GM11168 (cell line): ENCODE measurements at regions not wholly inside any gene's neighbourhood (a gene's known extent, or its start where the extent isn't known, plus 50 kb on each side); places are given as distances from the start of the nearest gene placed in this dataset.

Experiments used
- in situ Hi-C: fragments of 300-500 bp; cut with MboI; formaldehyde crosslinking; loops from one replicate; pipeline ENCODE4 v1.12.0; 2022; ENCODE audit warnings: low sequenced_read_pairs; ENCODE audit not compliant: unreplicated experiment

DNA sequence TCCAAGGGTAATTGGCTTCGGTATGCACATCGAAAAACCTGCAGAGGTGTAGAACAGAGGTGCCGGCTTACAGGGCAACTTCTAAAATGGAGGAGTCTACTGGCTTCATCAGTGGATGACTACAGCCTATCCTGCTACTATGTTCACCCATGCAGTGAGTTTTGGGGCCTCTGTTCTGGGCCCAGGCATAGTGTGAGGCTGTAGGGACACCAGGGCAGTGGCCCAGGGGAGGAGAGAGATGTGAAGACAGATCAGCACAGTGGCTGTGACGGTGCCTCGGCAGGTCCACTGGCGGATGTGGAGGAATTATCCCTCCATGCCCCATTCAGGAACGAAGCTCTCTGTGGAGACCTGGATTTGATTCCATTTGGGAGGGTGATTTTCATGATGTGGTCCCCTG, 235.3 kb upstream of the MKI67 start:
- in situ Hi-C loops: no loop called here

DNA sequence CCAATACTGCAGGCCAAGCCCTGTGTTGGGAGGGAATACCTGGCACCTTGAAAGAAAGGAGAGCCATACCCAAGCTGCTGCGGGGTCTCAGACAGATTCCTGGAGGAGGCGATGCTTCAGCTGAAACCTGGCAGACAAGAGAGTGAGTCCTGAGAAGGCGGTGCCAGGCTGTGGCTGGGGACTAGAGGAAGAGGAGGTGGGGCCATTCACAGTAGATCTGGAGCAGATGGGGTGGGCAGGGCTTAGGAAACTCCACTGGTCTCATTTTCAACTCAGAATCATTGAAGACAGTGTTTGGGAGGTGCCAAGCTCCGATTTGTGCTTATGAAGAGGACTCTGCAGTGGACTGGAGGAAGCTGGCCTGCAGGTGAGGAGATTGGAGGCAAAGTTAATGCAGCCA, 236.3 kb upstream of the MKI67 start:
- in situ Hi-C loops: no loop called here

DNA sequence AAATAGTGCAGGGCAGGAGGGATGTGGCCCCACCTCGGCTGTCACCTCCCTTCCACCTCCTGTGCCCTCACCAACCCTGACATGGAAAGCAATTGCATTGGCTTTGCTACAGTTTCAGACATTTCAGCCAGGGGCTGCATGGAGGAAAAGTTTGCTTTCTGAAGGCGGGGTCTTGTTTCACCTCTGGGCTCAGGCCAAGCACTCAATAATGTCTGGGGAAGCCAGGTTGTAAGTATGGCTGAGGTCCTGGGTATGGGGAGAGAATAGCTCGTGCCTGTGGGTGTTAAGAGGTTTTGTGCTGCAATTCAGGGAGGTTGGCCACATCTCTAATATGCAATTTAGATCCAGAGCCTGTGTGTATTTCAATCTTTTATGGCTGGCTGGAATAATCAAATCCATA, 238.4 kb upstream of the MKI67 start:
- in situ Hi-C loops: no loop called here

DNA sequence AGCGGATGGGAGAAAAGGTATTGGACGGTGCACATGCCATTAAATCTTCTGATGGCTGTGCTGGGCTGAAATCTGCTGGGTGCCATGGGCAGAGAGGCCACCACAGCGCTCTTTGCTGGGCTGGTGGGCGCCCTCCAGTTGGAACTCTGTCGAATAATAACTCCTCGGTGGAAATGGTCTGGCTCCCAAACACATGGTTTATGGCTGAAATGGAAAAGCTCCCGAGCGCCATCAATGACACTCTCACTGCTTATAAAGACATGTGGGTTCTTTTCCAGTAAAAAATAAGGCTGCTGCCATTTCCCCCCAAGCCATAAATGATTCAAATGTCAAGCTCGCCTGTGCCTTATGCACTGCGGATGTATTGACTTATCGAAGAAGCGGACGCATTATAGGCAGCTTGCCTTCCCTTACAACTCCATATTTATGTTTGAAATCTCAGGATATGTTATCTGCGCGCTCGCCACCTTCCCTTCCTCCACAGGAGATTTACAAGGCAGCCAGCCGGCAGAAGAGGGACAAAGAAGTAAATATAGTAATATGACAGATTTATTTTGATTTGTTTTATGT, 239.0 kb upstream of the MKI67 start:
- in situ Hi-C loops: no loop called here

DNA sequence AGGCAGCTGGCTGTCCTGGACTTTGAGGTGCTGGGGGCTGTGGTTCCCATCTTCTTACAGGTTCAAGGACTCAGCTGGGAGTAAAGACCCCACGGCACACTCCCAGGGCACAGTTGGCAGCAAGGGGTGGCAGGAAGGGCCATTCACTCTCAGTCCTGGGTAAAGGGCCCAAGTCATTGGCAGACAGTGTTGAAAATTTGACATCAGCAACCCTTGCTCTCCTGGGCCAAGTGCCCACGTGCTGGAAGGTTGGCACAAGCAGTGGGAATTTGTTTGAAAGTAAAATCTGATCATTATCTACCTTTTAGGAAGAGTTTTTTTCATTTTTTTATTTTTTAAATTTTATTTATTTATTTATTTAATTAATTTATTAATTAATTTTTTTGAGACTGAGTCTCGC, 241.6 kb upstream of the MKI67 start:
- in situ Hi-C loops: no loop called here

DNA sequence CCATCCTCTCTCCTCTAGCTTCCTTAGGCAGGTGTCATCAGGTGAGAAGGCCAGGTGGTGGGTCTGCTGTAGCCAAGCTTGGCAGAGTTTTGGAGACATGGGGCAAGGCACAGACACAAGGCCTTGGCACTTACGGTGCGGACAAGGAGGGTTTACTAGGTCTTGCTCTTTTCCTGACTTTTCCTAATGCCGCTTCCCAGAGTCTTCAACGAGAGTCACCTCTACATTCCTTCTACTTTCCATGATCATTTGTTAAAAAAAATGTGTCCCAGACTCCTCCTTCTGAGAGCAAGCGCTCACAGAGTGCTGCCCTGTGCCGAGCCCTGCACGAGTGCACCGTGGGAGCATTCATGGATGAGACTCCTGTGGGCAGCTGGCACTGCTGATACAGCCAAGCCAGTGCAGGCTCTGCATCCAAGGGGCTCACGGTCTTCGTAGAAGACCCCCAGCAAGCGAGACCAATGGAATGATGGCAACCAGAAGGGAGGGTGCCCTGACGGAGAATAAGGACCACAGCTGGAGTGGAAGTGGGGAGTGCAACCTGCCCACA, 243.0 kb upstream of the MKI67 start:
- in situ Hi-C loops: no loop called here

DNA sequence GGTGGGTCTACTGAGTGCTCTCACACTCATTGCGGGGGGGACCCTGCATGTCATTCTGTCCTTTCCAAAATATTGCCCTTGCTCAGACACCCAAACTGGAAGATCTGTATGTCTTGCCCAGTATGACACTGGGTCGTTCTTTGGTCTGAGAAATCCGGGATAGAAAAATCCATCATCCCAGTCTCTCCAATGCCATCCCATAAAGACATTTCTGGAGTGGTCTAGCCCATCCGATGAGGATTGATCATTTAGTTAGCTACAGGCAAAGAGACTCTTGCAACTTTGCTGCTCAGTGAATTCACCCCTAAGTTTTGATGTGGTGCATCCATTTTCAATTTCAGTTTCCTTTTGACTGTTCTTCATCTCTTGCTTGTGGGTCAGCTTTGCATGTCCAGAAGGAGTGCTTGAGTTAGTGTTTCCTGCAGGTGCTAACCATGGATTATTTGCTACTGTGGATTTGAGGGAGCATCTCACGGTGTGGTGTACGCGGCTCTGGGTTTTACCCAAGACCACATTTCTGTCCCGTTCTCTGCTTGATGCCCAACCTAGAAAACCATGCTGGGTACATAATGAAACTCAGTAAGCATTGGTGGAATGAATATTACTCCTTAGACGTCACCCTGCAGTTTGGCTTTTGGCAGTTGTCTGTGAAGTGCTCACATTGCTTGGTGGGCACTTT, 247.0 kb upstream of the MKI67 start:
- in situ Hi-C loops: no loop called here

DNA sequence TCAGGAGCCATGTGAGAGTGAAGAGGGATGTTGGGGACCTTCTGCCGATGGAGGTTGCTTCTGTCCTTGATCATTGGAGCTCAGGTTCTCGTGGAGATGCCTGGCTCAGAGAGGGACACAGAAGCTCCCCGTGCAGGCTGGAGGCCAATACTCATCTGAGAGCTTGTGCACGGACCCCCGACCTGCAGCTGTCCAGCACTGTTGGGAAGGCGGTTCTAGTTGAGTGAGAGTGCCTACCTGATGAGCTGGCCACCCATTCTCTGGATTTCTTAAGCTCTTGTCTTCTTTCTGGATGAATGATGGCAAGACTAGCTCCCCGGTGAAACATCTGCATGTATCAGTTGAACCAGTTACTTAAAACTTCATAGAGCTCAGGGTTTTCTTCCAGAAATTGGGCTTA, 247.6 kb upstream of the MKI67 start:
- in situ Hi-C loops: no loop called here

DNA sequence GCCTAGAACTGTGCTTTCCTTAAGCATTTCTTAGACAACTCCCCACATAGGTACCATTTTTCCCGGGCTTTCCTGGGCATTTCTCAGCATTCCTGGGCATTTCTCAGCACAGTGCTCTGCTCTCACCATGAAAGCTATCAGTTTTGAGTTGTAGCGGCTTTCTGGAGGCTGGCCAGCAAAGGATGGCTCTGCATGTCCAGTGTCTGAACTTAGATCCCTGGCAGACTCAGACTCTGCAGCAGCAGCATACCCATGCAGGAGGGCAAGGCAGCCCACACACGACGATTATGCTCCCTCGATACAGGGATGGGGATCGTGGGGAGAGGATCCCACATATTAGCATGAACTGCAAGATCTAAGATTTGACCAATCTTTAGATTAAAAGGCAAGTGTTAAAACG, 248.9 kb upstream of the MKI67 start:
- in situ Hi-C loops: no loop called here

DNA sequence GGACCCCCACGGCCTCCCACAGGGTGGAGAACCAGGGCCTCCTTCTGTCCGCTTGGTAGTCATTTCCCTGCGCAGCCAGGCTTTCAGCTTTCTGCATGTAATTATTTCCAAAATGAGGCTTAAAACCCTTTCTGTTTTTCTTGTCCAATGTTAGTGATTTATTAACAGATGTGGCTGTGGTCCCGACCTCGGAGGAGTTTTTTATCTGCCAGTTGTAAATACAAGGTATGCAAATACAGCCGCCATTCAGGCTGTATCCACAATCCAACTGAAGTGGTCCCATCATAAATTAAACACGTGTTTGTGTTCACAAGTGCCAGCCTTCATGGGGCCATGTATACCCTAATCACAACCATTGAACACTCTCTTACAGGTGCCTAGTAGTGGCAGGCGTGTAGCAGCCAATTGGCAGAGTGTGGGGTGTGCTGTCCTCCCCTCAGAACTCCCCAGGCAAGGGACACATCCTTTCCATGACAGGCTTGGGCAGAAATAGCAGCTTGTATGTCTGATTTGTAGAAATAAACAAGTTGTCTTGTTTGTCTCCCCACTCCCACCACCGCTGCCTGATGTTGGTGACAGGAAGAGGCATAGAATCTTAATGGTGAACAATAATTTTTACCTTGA, 251.3 kb upstream of the MKI67 start:
- in situ Hi-C loops: no loop called here

DNA sequence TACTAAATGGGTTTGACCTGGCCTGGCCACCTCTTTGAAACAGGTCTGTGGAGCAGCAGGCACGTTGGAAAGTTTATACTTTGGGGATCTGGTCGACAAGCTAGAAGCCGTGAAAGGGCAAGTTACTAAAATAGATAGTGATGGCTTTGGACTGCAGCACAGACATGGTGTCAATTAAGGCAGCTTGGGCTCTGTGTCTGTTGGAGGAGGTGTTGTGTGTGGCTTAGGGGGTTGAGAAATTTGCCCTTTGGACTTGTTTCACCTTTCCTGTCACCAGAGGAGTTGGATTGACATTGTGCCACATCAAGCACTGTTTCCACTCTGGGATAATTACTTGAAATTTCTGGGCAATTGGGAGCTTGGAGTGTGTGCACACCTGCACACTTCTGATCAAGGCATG, 251.8 kb upstream of the MKI67 start:
- in situ Hi-C loops: no loop called here

DNA sequence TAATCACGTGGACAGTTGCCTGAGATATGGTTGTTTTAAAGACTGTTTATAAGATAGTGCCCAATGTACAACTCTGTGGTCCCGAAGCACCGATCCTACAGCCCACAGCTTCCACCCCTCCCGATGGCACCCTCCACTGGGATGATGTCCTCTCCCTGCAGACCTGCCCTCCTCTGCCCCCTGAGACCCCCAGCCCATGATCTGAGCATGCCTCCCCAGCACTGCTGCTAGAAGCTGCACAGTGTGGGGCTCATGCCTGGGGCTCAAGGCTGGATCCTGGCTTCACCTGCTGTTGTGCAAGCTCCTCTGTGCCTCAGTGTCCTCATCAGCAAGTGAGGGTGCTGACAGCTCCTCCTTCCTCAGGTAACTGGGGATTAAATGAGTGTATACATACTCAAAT, 254.7 kb upstream of the MKI67 start:
- in situ Hi-C loops: no loop called here

DNA sequence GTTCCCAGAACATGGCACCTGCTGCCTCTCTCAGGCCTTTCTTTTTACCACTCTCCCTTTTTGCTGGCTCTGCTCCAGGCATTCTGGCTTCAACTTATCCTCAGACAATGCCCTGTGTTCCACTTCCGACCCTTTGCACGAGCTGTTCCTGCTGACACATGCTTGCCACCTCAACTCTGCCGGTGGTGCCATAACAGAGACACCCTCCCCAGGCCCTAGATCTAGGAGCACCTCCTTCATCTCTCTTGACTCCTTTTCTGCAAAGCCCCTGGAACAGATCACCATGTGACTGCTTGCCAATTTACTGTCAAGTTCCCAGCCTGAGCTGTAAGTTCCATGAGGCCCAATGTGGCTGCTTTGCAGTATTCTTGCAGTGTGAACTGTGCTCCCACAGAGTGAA, 256.0 kb upstream of the MKI67 start:
- in situ Hi-C loops: no loop called here

DNA sequence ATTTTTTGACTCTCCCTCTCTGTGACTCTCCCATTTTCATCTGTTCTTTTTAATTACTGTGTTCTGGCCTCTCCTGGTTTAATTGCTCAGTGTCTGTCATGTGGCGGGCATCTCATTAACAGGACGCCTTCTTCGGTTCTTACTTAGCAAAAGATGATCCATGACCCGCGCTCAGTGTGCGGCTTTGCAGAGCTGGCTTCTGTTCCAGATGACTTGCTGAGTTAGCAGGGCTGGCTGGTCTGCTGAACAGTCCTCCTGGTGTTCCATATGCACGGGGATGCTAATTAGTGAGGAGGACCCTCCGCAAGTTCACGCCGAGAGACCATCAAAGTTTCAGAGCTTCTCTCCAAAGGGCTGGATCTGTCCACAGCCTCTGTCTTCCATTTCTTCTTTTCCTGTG, 258.6 kb upstream of the MKI67 start:
- in situ Hi-C loops: no loop called here

DNA sequence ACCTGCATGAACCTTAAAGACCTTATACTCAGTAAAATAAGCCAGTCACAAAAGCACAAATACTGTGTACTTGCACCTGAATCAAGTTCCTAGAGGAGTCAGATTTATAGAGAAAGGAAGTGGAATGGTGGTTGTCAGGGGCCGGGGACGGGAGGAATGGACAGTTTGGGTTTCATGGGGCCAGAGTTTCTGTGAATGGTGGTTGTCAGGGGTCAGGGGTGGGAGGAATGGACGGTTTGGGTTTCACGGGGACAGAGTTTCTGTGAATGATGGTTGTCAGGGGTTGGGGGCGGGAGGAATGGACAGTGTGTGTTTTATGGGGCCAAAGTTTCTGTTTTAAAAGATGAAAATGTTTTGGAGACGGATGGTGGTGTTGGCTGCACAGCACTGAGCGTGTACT, 260.0 kb upstream of the MKI67 start:
- in situ Hi-C loops: no loop called here

DNA sequence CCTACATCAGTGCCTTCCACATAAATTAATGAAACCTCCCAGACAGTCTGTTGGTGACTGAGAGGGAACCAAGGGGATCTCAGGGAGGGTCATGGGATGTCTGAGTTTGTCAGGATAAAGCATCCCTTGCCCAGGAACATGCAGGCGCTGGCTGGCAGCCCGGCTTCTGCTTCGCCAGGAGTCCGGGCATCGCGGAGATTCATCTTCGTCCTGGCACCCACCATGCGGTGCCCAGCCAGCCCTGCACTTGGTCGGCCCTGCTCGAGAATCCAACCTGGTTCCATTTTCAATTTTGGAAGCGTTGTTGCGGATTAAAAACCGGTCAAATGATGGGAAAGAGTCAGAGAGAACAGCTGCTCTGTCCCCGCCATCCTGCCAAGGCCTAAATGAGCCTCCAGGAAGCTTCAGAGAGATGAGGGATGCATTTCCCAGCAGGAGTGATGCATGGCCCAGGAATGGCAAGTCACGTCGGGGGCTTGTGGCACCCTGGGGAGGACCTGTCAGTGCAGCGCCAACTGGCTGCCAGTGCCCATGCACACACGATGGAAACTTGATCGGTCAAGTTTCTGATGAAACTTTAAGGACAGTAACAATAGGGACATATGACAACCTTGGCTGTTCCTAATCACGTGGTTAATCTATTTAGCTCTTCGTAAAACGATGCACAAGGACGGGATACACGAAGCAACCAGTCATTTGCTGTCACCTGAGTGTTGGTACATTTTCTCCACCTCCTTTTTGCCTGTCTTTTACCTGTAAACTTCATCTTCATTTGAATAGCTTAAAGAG, 260.8 kb upstream of the MKI67 start:
- in situ Hi-C loops: no loop called here

DNA sequence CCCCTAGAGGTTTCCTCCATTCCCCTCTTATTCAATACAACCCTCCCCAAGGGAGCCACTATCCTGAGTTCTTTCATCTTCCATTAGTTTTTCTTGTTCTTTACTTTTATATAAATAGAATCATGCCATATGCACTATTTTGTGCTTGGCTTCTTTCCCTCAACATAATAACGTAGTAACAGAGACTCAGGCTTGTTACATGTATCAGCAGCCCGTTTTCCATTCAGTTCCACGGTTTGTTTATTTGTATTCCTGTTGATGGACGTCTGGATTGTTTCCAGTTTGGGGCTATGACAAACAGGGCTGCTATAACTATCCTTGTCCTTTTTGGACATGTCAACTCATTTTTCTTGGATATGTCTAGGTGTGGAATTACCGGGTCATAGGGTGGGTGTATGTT, 264.4 kb upstream of the MKI67 start:
- in situ Hi-C loops: no loop called here

DNA sequence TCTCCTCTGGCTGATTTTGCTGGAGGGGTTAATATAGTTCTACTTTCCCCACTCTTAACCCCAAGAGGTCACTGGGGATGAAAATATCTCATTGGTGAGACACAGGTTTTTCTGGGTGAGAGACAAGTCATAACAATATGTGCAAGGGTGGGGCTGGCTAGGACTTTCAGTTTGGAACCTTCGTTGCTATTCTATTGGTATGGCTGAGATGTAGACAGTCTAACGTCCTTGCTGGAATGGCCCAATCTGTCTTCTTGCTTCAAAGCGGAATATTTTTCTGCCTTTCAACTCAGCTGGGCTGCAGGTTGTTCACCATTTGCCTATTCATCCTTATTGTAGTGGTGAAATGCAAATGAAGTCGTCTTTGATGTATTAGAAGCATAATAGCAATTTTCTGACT, 267.3 kb upstream of the MKI67 start:
- in situ Hi-C loops: no loop called here

DNA sequence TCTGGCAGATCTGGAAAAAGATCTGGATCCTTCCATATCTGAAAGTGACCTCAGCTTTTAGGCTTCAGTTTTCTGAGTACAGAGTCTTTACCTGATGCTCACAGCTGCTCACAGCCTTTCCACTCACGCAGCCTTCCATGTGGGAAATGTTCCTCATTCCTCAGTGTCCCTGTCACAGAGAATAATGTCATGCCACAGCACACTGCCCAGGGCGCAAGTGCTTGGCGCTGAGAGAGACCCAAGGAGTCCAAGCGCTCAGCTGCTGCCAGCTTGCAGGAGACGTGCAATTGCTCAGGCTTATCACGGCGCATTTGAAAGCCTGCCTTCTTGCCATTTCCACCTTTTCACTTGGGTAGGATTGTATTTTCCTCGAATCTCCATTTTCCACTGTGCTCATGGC, 271.9 kb upstream of the MKI67 start:
- in situ Hi-C loops: no loop called here

DNA sequence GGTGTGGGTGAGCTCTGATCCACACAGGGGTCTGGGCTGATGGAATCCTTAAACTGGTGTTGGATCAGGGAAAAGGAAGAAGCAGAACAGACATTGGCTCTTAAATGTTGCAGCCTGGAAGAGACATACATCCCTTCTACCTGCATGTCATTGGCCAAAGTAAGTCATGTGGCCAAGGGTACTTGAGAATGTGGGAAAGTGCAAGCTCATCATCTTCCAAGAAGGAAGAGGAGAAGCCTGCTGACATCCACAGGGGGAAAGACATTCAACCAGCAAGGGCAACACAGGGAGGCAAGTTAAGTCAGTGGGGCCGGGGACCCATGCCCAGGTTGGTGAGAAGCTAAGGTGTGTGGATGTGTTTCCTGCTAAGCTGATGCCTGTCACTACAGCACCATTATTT, 272.8 kb upstream of the MKI67 start:
- in situ Hi-C loops: no loop called here

DNA sequence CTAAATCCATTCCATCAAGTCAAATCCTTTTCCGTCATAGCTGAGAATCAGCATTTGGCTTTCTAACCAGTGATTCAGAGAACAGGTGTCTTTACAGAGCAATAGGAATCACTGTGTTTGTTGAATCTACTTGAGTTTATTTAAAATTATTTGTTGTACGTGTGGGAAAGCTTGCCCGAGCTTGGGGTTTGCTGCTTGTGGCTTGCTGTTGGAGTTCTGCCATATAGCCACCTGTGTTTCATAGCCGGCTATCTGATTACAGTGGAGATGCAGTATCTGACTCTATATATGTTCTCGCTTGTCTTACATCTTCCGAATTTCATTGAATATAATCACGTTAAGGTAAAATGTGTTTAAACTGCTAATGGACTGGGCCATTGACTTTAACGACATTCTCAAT, 274.3 kb upstream of the MKI67 start:
- in situ Hi-C loops: no loop called here
